ENCODE measurements at regions not wholly inside any gene's neighbourhood (a gene's known extent, or its start where the extent isn't known, plus 50 kb on each side); places are given as distances from the start of the nearest gene placed in this dataset.

GRCh38 chr1:228902781-228903433 is 167.6 kb downstream of the RHOU start (continued):
- TF ChIP-seq, protein P1, sequence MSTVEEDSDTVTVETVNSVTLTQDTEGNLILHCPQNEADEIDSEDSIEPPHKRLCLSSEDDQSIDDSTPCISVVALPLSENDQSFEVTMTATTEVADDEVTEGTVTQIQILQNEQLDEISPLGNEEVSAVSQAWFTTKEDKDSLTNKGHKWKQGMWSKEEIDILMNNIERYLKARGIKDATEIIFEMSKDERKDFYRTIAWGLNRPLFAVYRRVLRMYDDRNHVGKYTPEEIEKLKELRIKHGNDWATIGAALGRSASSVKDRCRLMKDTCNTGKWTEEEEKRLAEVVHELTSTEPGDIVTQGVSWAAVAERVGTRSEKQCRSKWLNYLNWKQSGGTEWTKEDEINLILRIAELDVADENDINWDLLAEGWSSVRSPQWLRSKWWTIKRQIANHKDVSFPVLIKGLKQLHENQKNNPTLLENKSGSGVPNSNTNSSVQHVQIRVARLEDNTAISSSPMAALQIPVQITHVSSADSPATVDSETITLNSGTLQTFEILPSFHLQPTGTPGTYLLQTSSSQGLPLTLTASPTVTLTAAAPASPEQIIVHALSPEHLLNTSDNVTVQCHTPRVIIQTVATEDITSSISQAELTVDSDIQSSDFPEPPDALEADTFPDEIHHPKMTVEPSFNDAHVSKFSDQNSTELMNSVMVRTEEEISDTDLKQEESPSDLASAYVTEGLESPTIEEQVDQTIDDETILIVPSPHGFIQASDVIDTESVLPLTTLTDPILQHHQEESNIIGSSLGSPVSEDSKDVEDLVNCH (CRISPR knock-in tag; IDR thresholded peaks at IDR 0.05): no peak
- TF ChIP-seq IRF2 (CRISPR knock-in tag; IDR thresholded peaks at IDR 0.05) (no peak), MTA3 (CRISPR knock-in tag; IDR thresholded peaks at IDR 0.05) (no peak), NBN (conservative IDR thresholded peaks at IDR 0.05) (no peak), ZNF3 (CRISPR knock-in tag; IDR thresholded peaks at IDR 0.05) (no peak), NFIC (IDR thresholded peaks at IDR 0.05; ENCODE audit: low read length) (peak; percentile 73; the same call in 1 of the 2 replicates), ZNF281 (CRISPR knock-in tag; IDR thresholded peaks at IDR 0.05; ENCODE audit: borderline replicate concordance) (no peak), ZBTB7B (CRISPR knock-in tag; IDR thresholded peaks at IDR 0.05) (no peak), ZBTB37 (CRISPR knock-in tag; IDR thresholded peaks at IDR 0.05) (peak; percentile 98), EP300 (IDR thresholded peaks at IDR 0.05; ENCODE audit: low read depth in 2 of 2, low read length in 2 of 2) (peak in 1 of 2 experiments; percentile 65; a peak in 1 of 4 replicates), EP300 (CRISPR knock-in tag; IDR thresholded peaks at IDR 0.05; ENCODE audit: borderline replicate concordance) (no peak), NFYB (CRISPR knock-in tag; IDR thresholded peaks at IDR 0.05) (no peak), MED1 (CRISPR knock-in tag; IDR thresholded peaks at IDR 0.05) (peak; percentile 70), SRY (CRISPR knock-in tag; IDR thresholded peaks at IDR 0.05) (no peak), KLF12 (CRISPR knock-in tag; IDR thresholded peaks at IDR 0.05; ENCODE audit: borderline replicate concordance) (no peak), HNF4G (IDR thresholded peaks at IDR 0.05; ENCODE audit: borderline replicate concordance, low read depth, low read length) (no peak), HNF4G (CRISPR knock-in tag; IDR thresholded peaks at IDR 0.05; ENCODE audit: borderline replicate concordance, low read depth) (peak; percentile 17; the same call in 1 of the 2 replicates), KDM5B (CRISPR knock-in tag; IDR thresholded peaks at IDR 0.05; ENCODE audit: borderline replicate concordance) (no peak), ZSCAN29 (CRISPR knock-in tag; conservative IDR thresholded peaks at IDR 0.05) (0 out of 2 replicates have a peak, but pooled peaks have one; percentile 53), ATM (IDR thresholded peaks at IDR 0.05; ENCODE audit: borderline replicate concordance) (no peak), TCF7L2 (IDR thresholded peaks at IDR 0.05; ENCODE audit: low read depth, low read length) (no peak)
- TF ChIP-seq, protein P2, sequence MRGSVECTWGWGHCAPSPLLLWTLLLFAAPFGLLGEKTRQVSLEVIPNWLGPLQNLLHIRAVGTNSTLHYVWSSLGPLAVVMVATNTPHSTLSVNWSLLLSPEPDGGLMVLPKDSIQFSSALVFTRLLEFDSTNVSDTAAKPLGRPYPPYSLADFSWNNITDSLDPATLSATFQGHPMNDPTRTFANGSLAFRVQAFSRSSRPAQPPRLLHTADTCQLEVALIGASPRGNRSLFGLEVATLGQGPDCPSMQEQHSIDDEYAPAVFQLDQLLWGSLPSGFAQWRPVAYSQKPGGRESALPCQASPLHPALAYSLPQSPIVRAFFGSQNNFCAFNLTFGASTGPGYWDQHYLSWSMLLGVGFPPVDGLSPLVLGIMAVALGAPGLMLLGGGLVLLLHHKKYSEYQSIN (CRISPR knock-in tag; IDR thresholded peaks at IDR 0.05; ENCODE audit: borderline replicate concordance): no peak

All from HepG2 (cell line).